ENCODE measurements at regions not wholly inside any gene's neighbourhood (a gene's known extent, or its start where the extent isn't known, plus 50 kb on each side); places are given as distances from the start of the nearest gene placed in this dataset.

- no peak for DNase-seq
- Mint-ChIP-seq H3K36me3 (no peaks in the 10 kb centered on the region), H3K27me3 (no peaks in the 10 kb centered on the region), H3K4me1 (no peaks in the 10 kb centered on the region), H3K9me3 (peaks cover 11% of the 10 kb centered on the region), H3K27ac (no peak overlapping the region), H3K4me3 (no peak overlapping the region)
- CTCF ChIA-PET = no interaction called here
Measured at GRCh38 chr6:102655823-102656222, 1262.3 kb downstream of the GRIK2 start.

DNA sequence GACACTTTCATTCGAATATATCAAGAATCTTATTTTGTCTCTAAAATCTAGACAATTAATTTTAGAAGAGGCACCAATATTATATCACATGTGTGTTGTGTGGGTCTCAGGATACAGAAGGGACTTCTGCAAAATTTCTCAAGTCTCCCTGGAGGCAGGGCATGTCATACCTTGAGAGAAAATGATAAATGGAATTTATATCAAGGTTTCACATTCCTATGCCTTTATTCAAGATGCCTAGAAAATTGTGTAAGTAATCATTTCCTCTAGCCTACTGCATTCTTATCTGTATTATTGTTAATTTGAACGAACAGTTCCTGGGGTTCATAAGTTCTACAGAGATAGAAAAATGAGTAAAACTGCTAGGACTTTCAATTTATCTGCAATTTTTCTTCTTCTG is 1247.9 kb downstream of the GRIK2 start:
- Mint-ChIP-seq H3K36me3 (no peaks in the 10 kb centered on the region), H3K27ac (no peak overlapping the region), H3K27me3 (no peaks in the 10 kb centered on the region), H3K4me1 (no peaks in the 10 kb centered on the region), H3K4me3 (no peak overlapping the region), H3K9me3 (peaks cover 8% of the 10 kb centered on the region)
- CTCF ChIA-PET = no interaction called here
- DNase-seq = no peak

- H3K9me3 Mint-ChIP-seq = no peaks in the 10 kb centered on the region
- no peak overlapping the region for H3K27ac Mint-ChIP-seq
- H3K4me1 Mint-ChIP-seq = no peaks in the 10 kb centered on the region
- CTCF ChIA-PET = no interaction called here
- no peak for DNase-seq
- H3K27me3 Mint-ChIP-seq = no peaks in the 10 kb centered on the region
- H3K4me3 Mint-ChIP-seq = no peak overlapping the region
- H3K36me3 Mint-ChIP-seq = no peaks in the 10 kb centered on the region
Measured at GRCh38 chr6:102631921-102632320, 1238.4 kb downstream of the GRIK2 start.

DNA sequence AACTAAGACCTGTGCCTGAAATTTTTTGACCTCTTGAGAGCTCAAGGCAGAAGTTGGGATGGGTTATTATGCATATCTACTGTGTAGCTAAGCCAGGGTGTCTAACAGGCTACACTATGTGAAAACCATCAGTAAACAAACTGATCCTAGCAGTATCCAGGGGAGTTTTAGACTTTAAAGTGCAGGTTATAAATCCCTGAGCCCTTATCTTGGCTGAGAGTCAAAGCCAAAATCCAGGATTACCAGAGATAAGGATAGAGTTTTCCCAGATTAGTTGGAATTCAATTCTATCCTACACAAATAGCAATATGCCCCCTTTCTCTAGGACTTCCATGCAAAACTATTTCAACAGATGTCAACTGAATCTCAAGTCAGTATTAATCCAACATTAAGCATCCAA is 1229.7 kb downstream of the GRIK2 start:
- CTCF ChIA-PET = no interaction called here
- no peaks in the 10 kb centered on the region for H3K4me1 Mint-ChIP-seq
- DNase-seq = no peak
- H3K4me3 Mint-ChIP-seq = no peak overlapping the region
- no peaks in the 10 kb centered on the region for H3K9me3 Mint-ChIP-seq
- no peaks in the 10 kb centered on the region for H3K36me3 Mint-ChIP-seq
- H3K27me3 Mint-ChIP-seq = no peaks in the 10 kb centered on the region
- H3K27ac Mint-ChIP-seq = no peak overlapping the region

- Mint-ChIP-seq H3K27me3 (no peaks in the 10 kb centered on the region), H3K4me3 (no peak overlapping the region), H3K36me3 (no peaks in the 10 kb centered on the region), H3K4me1 (no peaks in the 10 kb centered on the region), H3K9me3 (no peaks in the 10 kb centered on the region), H3K27ac (no peak overlapping the region)
- no peak for DNase-seq
- CTCF ChIA-PET = no interaction called here
Measured at GRCh38 chr6:102619585-102619984, 1226.1 kb downstream of the GRIK2 start.

- Mint-ChIP-seq H3K36me3 (no peaks in the 10 kb centered on the region), H3K9me3 (no peaks in the 10 kb centered on the region), H3K27ac (no peak overlapping the region), H3K4me1 (no peaks in the 10 kb centered on the region), H3K4me3 (no peak overlapping the region), H3K27me3 (no peaks in the 10 kb centered on the region)
- DNase-seq = no peak
- CTCF ChIA-PET = no interaction called here
Measured at GRCh38 chr6:102582569-102582968, 1189.1 kb downstream of the GRIK2 start.

DNA sequence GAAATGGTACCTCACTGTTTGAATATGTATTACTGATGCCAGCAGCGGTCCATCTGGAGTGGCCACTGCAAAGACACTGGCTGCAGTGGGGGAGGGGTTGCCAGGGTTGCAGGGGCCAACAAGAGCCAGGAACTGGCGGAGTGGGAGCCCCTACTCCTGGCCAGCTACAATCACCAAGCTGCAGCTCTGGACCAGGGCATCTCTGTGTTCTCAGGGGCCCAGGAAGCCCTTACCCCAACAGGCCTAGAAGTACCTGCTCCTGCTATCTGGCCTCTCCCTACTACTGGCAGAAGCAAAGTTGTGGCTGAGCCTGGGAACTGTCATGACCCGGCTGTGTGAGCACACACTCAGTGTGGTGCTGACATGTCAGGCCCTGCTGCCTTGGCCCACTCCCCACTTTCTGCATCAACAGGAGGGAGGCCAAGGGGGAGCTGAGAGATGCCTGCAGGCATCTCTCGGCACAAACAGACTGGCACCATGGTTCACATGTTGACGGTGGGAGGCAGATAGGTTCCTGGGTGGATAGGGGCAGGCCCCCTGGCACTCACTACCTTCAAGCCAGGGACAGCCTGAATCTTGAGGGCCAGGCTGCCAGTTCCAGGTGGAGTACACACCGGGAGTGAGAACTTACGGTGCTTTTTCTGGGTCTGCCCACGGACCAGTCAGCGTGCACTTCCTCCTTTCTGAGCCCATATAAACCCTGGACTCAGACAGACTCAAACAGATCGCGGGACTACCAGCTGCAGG is 1188.0 kb downstream of the GRIK2 start:
- no peaks in the 10 kb centered on the region for H3K36me3 Mint-ChIP-seq
- H3K4me3 Mint-ChIP-seq = no peak overlapping the region
- DNase-seq = peak; percentile 13
- H3K4me1 Mint-ChIP-seq = no peaks in the 10 kb centered on the region
- no peaks in the 10 kb centered on the region for H3K9me3 Mint-ChIP-seq
- H3K27ac Mint-ChIP-seq = no peak overlapping the region
- CTCF ChIA-PET = no interaction called here
- no peaks in the 10 kb centered on the region for H3K27me3 Mint-ChIP-seq

- no peaks in the 10 kb centered on the region for H3K4me1 Mint-ChIP-seq
- H3K27me3 Mint-ChIP-seq = no peaks in the 10 kb centered on the region
- H3K27ac Mint-ChIP-seq = no peak overlapping the region
- no peak for DNase-seq
- CTCF ChIA-PET = no interaction called here
- no peak overlapping the region for H3K4me3 Mint-ChIP-seq
- H3K36me3 Mint-ChIP-seq = no peaks in the 10 kb centered on the region
- H3K9me3 Mint-ChIP-seq = peaks cover 5% of the 10 kb centered on the region
Measured at GRCh38 chr6:102571236-102571908, 1177.9 kb downstream of the GRIK2 start.

DNA sequence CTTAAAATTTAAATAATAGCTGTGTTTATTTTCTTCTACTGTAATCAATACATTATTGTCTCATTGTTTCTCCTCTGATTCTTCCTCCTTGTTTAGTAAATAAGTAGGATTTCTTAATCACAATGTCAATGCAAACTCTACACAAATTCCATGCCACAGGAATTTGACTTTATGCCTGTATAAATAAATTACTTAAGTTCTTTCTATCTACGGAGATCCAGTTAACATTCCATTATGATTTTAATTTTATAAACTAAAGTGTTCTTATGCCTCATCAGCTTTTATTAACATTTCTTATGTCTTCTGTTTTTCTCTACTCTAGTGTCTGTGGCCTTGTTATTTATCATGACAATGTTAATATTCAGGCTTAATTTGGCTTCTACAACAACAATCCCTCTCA is 1169.2 kb downstream of the GRIK2 start:
- no peak for DNase-seq
- CTCF ChIA-PET = no interaction called here
- H3K4me1 Mint-ChIP-seq = no peaks in the 10 kb centered on the region
- H3K27me3 Mint-ChIP-seq = no peaks in the 10 kb centered on the region
- no peaks in the 10 kb centered on the region for H3K36me3 Mint-ChIP-seq
- no peaks in the 10 kb centered on the region for H3K9me3 Mint-ChIP-seq
- no peak overlapping the region for H3K4me3 Mint-ChIP-seq
- H3K27ac Mint-ChIP-seq = no peak overlapping the region

- H3K27ac Mint-ChIP-seq = no peak overlapping the region
- peaks cover 11% of the 10 kb centered on the region for H3K9me3 Mint-ChIP-seq
- H3K4me1 Mint-ChIP-seq = no peaks in the 10 kb centered on the region
- H3K4me3 Mint-ChIP-seq = no peak overlapping the region
- DNase-seq = no peak
- CTCF ChIA-PET = no interaction called here
- H3K36me3 Mint-ChIP-seq = no peaks in the 10 kb centered on the region
- H3K27me3 Mint-ChIP-seq = no peaks in the 10 kb centered on the region
Measured at GRCh38 chr6:102553214-102553613, 1159.7 kb downstream of the GRIK2 start.

- Mint-ChIP-seq H3K27ac (no peak overlapping the region), H3K9me3 (peaks cover 11% of the 10 kb centered on the region), H3K36me3 (no peaks in the 10 kb centered on the region), H3K4me1 (no peaks in the 10 kb centered on the region), H3K27me3 (no peaks in the 10 kb centered on the region), H3K4me3 (no peak overlapping the region)
- no peak for DNase-seq
- CTCF ChIA-PET = no interaction called here
Measured at GRCh38 chr6:102549221-102549874, 1155.8 kb downstream of the GRIK2 start.

- Mint-ChIP-seq H3K36me3 (no peaks in the 10 kb centered on the region), H3K4me3 (no peak overlapping the region), H3K9me3 (peaks cover 2% of the 10 kb centered on the region), H3K4me1 (no peaks in the 10 kb centered on the region), H3K27ac (no peak overlapping the region), H3K27me3 (no peaks in the 10 kb centered on the region)
- CTCF ChIA-PET = no interaction called here
- DNase-seq = no peak
Measured at GRCh38 chr6:102525336-102525735, 1131.8 kb downstream of the GRIK2 start.

- H3K27ac Mint-ChIP-seq = no peak overlapping the region
- H3K27me3 Mint-ChIP-seq = no peaks in the 10 kb centered on the region
- no peaks in the 10 kb centered on the region for H3K9me3 Mint-ChIP-seq
- no peaks in the 10 kb centered on the region for H3K36me3 Mint-ChIP-seq
- H3K4me3 Mint-ChIP-seq = no peak overlapping the region
- DNase-seq = no peak
- H3K4me1 Mint-ChIP-seq = no peaks in the 10 kb centered on the region
- CTCF ChIA-PET = no interaction called here
Measured at GRCh38 chr6:102520966-102521365, 1127.5 kb downstream of the GRIK2 start.

- no peaks in the 10 kb centered on the region for H3K4me1 Mint-ChIP-seq
- H3K4me3 Mint-ChIP-seq = no peak overlapping the region
- CTCF ChIA-PET = no interaction called here
Measured at GRCh38 chr6:102517506-102517905, 1124.0 kb downstream of the GRIK2 start.

GRCh38 chr6:102501615-102502014 is 1108.1 kb downstream of the GRIK2 start:
- H3K36me3 Mint-ChIP-seq = no peaks in the 10 kb centered on the region
- H3K9me3 Mint-ChIP-seq = peaks cover 8% of the 10 kb centered on the region
- no peaks in the 10 kb centered on the region for H3K27me3 Mint-ChIP-seq
- CTCF ChIA-PET = no interaction called here
- H3K27ac Mint-ChIP-seq = no peak overlapping the region
- no peak overlapping the region for H3K4me3 Mint-ChIP-seq
- no peak for DNase-seq
- no peaks in the 10 kb centered on the region for H3K4me1 Mint-ChIP-seq

More at GRCh38 chr6:102517506-102517905, 1124.0 kb downstream of the GRIK2 start:
- no peak for DNase-seq
- H3K27ac Mint-ChIP-seq = no peak overlapping the region
- H3K9me3 Mint-ChIP-seq = no peaks in the 10 kb centered on the region
- no peaks in the 10 kb centered on the region for H3K27me3 Mint-ChIP-seq
- H3K36me3 Mint-ChIP-seq = no peaks in the 10 kb centered on the region
